ENCODE measurements at regions not wholly inside any gene's neighbourhood (a gene's known extent, or its start where the extent isn't known, plus 50 kb on each side); places are given as distances from the start of the nearest gene placed in this dataset.

- no peak for DNase-seq
These were observed 99.2 kb downstream of the SLC41A2 start for GRCh38 chr12:104858611-104859543.

DNA sequence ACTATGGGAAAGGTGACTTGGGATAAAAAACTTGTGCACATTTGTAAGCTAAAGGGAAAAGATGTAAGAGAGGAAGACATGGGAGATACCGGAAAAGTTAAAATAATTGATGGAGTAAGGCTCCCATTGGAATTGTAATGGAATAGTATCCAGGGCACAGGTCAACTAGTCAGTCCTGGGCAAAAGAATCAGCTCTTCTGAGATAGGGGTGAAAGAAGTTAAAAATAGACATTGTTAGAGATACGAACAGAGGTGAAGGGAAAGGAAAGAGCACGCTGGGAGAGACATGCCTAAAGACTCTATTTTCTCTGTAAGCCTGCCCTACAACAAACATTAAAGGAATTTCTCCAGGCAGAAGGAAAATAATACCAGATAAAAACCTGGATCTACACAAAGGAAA lies 101.6 kb downstream of the SLC41A2 start:
- DNase-seq = no peak

GRCh38 chr12:104855599-104855998 lies 102.5 kb downstream of the SLC41A2 start:
- DNase-seq = no peak

- DNase-seq = no peak
These were observed 105.2 kb downstream of the SLC41A2 start for GRCh38 chr12:104852896-104853295.

GRCh38 chr12:104852102-104852501 lies 106.0 kb downstream of the SLC41A2 start:
- DNase-seq = no peak

DNA sequence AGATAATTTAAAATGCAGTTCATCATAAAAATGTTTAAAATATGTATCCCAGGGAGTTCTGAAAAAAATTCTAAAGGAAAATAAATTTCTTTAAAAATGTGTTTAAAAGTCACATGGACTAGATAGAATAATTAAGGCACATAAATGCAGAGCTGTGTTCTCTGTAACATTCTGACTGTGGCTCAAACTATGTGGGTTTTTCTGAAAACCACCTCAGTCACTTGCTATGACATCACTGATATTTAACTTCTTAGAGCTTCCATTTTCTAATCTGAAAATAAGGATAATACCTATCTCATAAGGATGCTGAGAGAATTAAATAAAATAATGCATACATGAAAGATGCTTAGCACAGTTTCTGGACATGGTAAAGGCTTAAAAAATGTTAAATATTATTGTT lies 107.3 kb downstream of the SLC41A2 start:
- DNase-seq = no peak

DNA sequence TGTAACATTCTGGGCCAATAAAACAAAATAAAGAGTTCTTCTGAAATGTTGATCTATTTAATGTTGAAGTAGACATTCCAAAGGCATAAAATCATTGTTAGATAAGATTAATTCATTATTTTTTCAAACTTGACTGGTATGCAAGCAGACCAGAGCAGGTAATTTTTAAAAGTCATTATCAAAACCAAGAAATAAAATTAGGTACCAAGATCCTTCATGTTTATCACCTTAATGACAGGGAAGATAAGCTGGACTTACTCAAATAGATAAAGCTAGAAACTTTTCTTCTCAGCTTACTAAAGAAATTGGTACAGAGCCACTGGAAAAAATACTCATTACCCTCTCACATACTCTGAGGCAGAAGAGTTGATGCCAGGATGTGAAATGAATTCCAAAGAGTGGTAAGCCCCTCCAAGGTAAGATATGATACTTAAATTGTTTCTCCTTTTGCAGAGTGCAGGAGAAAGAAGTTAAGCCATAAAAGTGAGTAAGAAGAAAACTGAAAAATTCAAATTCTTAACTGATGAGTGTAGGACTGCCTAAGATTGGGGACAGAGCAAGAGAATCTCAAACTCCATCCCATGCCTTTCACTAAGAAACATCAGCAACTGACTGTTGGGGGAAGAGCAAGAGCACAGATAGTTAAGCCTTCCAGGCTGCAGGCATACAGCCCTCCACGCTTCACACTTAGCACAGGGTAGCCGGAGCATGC lies 111.9 kb downstream of the SLC41A2 start:
- no peak for DNase-seq

- no peak for DNase-seq
These were observed 114.0 kb downstream of the SLC41A2 start for GRCh38 chr12:104844123-104844522.

GRCh38 chr12:104840262-104840661 lies 117.8 kb downstream of the SLC41A2 start:
- no peak for DNase-seq

DNA sequence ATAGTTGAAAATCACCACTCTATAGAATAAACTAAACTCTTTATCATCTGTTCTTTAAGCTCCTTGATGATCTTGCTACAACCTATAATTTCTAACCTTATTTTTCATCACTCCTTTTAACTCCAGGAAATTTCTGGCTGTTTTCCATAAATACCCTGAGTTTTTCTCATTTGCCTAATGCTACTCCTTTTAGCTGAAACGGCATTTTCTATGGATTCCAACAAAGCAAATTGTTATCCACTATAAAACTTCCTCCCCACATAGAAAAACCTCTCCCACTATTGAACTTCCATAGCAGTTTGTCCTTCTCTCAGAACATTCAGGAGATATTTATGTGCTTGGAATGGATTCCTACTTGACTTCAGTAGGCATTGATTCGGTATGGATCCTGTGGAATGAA lies 122.8 kb downstream of the SLC41A2 start:
- no peak for DNase-seq

DNA sequence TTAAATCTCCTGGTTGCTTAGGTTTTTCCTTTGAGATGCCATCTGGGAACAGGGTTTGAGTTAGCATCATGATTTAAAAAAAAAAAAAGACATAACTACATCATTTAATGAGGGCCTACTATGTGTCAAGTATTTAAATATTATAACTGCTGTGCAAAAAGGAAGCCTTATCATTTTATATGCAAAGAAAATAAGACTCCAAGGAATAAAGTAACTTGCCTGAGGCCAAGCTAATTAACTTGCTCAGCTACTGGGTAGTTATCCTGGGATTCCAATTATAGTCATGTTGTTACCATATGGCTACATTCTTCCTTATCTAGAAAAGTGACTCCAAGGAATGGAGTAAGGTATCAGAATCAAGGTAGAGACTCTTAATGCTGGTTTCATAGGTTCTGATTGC lies 123.5 kb downstream of the SLC41A2 start:
- no peak for DNase-seq

- no peak for DNase-seq
These were observed 124.3 kb downstream of the SLC41A2 start for GRCh38 chr12:104833756-104834155.

DNA sequence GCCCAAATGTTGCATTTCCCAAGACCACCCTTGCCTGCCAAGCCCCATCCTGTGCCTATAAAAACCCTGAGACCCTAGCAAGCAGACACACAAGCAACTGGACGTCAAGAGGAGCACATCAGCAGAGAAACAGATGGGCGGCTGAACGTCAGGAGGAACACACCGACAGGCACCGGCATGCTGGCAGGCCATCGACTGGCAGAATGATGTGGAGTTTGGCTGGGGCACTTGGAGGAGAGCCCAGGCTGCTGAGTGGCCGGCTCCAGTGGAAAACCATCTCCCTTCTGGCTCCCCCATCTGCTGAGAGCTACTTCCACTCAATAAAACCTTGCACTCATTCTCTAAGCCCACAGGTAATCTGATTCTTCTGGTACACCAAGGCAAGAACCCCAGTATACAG lies 130.1 kb downstream of the SLC41A2 start:
- DNase-seq = no peak

- no peak for DNase-seq
These were observed 130.5 kb downstream of the SLC41A2 start for GRCh38 chr12:104827587-104827986.

GRCh38 chr12:104825408-104825807 lies 132.7 kb downstream of the SLC41A2 start:
- DNase-seq = no peak

DNA sequence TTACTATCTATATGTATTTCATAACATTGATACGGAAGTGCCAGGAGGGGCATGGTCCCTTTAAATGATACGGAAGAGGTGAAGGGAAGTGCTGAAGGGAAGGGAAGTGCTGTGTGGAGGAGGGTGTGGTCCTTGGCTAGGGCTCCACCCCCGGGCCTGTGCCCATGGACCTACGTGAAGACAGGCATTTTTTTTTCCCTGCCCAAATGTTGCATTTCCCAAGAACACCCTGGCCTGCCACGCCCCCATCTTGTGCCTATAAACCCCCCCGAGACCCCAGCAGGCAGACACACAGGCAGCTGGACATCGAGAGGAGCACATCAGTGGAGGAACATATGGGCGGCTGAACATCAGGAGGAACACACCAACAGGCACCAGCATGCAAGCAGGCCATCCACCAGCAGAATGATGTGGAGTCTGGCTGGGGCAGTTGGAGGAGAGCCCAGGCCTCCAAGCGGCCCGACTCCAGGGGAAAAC lies 134.1 kb downstream of the SLC41A2 start:
- no peak for DNase-seq

DNA sequence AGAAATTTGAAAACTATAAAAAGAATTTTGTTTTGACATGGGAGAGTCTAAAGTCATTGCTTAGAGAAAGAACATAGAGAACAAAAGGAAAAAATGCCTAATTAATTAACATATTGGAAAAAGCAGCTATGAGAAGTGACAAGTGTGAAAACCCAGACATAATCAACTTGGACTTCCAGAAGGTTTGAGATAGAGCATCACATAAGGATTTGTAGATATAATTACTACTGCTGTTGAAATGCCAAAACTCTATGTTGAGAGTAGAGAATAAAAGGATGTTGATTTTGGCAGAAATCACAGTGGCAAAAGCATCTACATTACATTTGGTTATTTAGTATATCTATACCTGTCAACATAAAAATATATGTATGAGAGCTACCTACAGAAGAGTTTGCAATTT lies 135.1 kb downstream of the SLC41A2 start:
- no peak for DNase-seq

DNA sequence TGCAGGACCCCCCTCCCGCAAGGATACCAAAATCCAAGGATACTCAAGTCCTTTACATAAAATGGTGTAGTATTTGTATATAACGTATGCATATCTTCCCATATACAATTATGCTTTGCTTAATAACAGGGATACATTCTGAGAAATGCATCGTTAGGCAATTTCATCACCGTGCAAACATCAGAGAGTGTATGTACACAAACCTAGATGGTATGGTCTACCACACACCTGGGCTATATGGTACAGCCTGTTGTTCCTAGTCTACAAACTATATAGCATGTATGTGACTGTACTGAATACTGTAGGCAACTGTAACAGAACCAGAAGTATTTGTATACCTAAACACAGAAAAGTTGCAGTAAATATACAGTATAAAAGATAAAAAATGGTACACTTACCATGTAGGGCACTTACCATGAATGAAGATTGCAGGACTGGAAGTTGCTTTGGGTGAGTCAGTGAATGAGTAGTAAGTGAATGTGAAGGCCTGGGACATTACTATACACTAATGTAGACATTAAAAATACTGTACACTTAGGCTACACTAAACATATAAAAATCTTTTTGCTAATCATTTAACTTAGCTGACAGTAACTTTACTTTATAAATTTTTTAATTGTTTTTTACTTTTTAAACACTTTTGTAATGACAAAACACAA lies 141.1 kb downstream of the SLC41A2 start:
- DNase-seq = no peak

DNA sequence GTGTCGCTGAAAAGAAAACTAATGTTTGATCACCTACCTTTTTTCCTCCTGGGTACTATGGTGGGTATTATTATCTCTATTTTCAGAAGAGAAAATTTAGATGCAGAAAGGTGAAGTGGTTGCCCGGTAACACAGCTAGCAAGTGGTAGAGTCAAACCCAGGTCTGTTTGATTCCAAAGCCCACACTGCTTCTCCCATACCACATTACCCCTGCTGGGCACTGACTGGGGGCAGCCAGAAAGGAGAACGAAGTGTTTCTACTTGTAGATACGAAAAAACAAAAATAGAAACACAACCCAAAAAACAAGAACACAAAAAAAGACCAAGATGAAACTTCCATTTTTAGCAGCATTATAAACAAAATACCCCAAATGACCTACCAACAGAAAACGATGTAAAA lies 142.2 kb downstream of the SLC41A2 start:
- no peak for DNase-seq

GRCh38 chr12:104814944-104815343 lies 143.1 kb downstream of the SLC41A2 start:
- DNase-seq = no peak
